Colonic mucosa (tissue), 4 donors: ENCODE measurements at regions not wholly inside any gene's neighbourhood (a gene's known extent, or its start where the extent isn't known, plus 50 kb on each side); places are given as distances from the start of the nearest gene placed in this dataset.

Experiments
- DNase-seq: peaks from one replicate; pipeline ENCODE4 v3.0.0-alpha.2; 2020
- H3K27ac ChIP-seq: fragments of 200-600 bp; one replicate; pipeline ENCODE4 v1.8.0; 2021
- H3K27me3 ChIP-seq: fragments of 200-600 bp; one replicate; pipeline ENCODE4 v1.8.0; 2021
- H3K36me3 ChIP-seq: fragments of 200-600 bp; one replicate; pipeline ENCODE4 v1.8.0; 2021
- H3K4me1 ChIP-seq: fragments of 200-600 bp; one replicate; pipeline ENCODE4 v1.8.0; 2021; ENCODE audit warnings: mild to moderate bottlenecking
- H3K4me3 ChIP-seq: fragments of 200-600 bp; one replicate; pipeline ENCODE4 v1.8.0; 2021
- H3K9ac ChIP-seq, 2 donors: one replicate each; pipeline ENCODE4 v1.7.0; 2013; ENCODE audit warnings: control low read depth in 2 of 2, low read depth in 2 of 2, low read length in 2 of 2
- H3K9me3 ChIP-seq: fragments of 200-600 bp; one replicate; pipeline ENCODE4 v1.8.0; 2021
- CTCF ChIP-seq: fragments of 200-600 bp; IDR thresholded peaks from one replicate; pipeline ENCODE4 v1.8.0; 2022; ENCODE audit warnings: antibody characterized with exemption, mild to moderate bottlenecking
- intact Hi-C: fragments of 100-400 bp; cut with DNase I; formaldehyde crosslinking; loops from one replicate; pipeline ENCODE4 v1.14.1; 2022
- donor health status: healthy.
- donor health status: DM: no; HTN: no; CAD: no.
- donor health status: DM: no; HTN: no; CAD: no.

- Histone ChIP-seq H3K27me3 (no peaks in the 10 kb centered on the region), H3K4me3 (no peak overlapping the region), H3K9me3 (no peaks in the 10 kb centered on the region), H3K4me1 (no peaks in the 10 kb centered on the region), H3K9ac (no peak overlapping the region), H3K27ac (no peak overlapping the region), H3K36me3 (no peaks in the 10 kb centered on the region)
- no peak for DNase-seq
- no peak for TF ChIP-seq CTCF
- intact Hi-C loops = no loop called here
Measured at GRCh38 chr4:149102765-149103164, 660.6 kb upstream of the NR3C2 start.

GRCh38 chr4:149101649-149102048, 659.4 kb upstream of the NR3C2 start:
- H3K4me1 ChIP-seq = no peaks in the 10 kb centered on the region
- intact Hi-C loops = no loop called here
- H3K4me3 ChIP-seq = no peak overlapping the region
- H3K36me3 ChIP-seq = no peaks in the 10 kb centered on the region
- no peak for TF ChIP-seq CTCF
- no peak overlapping the region for H3K27ac ChIP-seq
- no peaks in the 10 kb centered on the region for H3K9me3 ChIP-seq
- no peak overlapping the region for H3K9ac ChIP-seq
- no peak for DNase-seq
- no peaks in the 10 kb centered on the region for H3K27me3 ChIP-seq

GRCh38 chr4:149095811-149096210, 653.6 kb upstream of the NR3C2 start:
- Histone ChIP-seq H3K4me3 (no peak overlapping the region), H3K4me1 (no peaks in the 10 kb centered on the region), H3K27me3 (no peaks in the 10 kb centered on the region), H3K36me3 (no peaks in the 10 kb centered on the region), H3K9ac (no peak overlapping the region), H3K27ac (no peak overlapping the region), H3K9me3 (no peaks in the 10 kb centered on the region)
- DNase-seq = no peak
- intact Hi-C loops = no loop called here
- no peak for TF ChIP-seq CTCF

- intact Hi-C loops = no loop called here
- Histone ChIP-seq H3K9me3 (no peaks in the 10 kb centered on the region), H3K9ac (no peak overlapping the region), H3K36me3 (no peaks in the 10 kb centered on the region), H3K4me3 (no peak overlapping the region), H3K27me3 (no peaks in the 10 kb centered on the region), H3K27ac (no peak overlapping the region), H3K4me1 (no peaks in the 10 kb centered on the region)
- no peak for TF ChIP-seq CTCF
- DNase-seq = no peak
Measured at GRCh38 chr4:149095001-149095400, 652.8 kb upstream of the NR3C2 start.

GRCh38 chr4:149084144-149084543, 641.9 kb upstream of the NR3C2 start:
- no peak for TF ChIP-seq CTCF
- intact Hi-C loops = no loop called here
- Histone ChIP-seq H3K9me3 (no peaks in the 10 kb centered on the region), H3K4me3 (no peak overlapping the region), H3K27me3 (no peaks in the 10 kb centered on the region), H3K9ac (no peak overlapping the region), H3K4me1 (no peaks in the 10 kb centered on the region), H3K27ac (no peak overlapping the region), H3K36me3 (no peaks in the 10 kb centered on the region)
- no peak for DNase-seq

GRCh38 chr4:149077181-149077580, 635.0 kb upstream of the NR3C2 start:
- intact Hi-C loops = no loop called here
- Histone ChIP-seq H3K27me3 (no peaks in the 10 kb centered on the region), H3K9ac (no peak overlapping the region), H3K4me3 (no peak overlapping the region), H3K9me3 (no peaks in the 10 kb centered on the region), H3K27ac (no peak overlapping the region), H3K4me1 (no peaks in the 10 kb centered on the region), H3K36me3 (no peaks in the 10 kb centered on the region)
- TF ChIP-seq CTCF = no peak
- no peak for DNase-seq
